Neural cell (in vitro differentiated cells): ENCODE measurements at regions not wholly inside any gene's neighbourhood (a gene's known extent, or its start where the extent isn't known, plus 50 kb on each side); places are given as distances from the start of the nearest gene placed in this dataset.

ENCODE experiments used
- H2AFZ ChIP-seq: fragments of 200-600, 300-800 bp; sonication (generic), shearing (Covaris generic); 2 replicates; pipeline ENCODE4 v1.6.0; 2014; ENCODE audit warnings: low read depth, mild to moderate bottlenecking, antibody characterized with exemption, low read length, moderate library complexity
- H3F3A ChIP-seq: fragments of 200-600 bp; shearing (Covaris generic); 2 replicates; pipeline ENCODE4 v1.6.1; 2016; ENCODE audit warnings: mild to moderate bottlenecking, moderate library complexity, mixed read lengths, antibody characterized with exemption, low read length; ENCODE audit not compliant: insufficient read depth, poor library complexity, severe bottlenecking
- H3K27ac ChIP-seq: fragments of 200-600, 300-800 bp; sonication (generic), shearing (Covaris generic); 2 replicates; pipeline ENCODE4 v1.5.1; 2014; ENCODE audit warnings: mild to moderate bottlenecking, low read length, moderate library complexity
- H3K27me3 ChIP-seq: fragments of 300-800, 200-600 bp; sonication (generic), shearing (Covaris generic); 2 replicates; pipeline ENCODE4 v1.6.0; 2014; ENCODE audit warnings: mild to moderate bottlenecking, low read depth, low read length, moderate library complexity; ENCODE audit not compliant: insufficient read depth
- H3K36me3 ChIP-seq: fragments of 300-800, 200-600 bp; sonication (generic), shearing (Covaris generic); 2 replicates; pipeline ENCODE4 v1.5.1; 2014; ENCODE audit warnings: mild to moderate bottlenecking, antibody characterized with exemption, low read length, moderate library complexity; ENCODE audit not compliant: insufficient read depth
- H3K4me2 ChIP-seq: fragments of 300-800, 200-600 bp; sonication (generic), shearing (Covaris generic); 2 replicates; pipeline ENCODE4 v1.6.0; 2014; ENCODE audit warnings: mild to moderate bottlenecking, low read length
- H3K4me3 ChIP-seq: fragments of 300-800, 200-600 bp; sonication (generic), shearing (Covaris generic); 2 replicates; pipeline ENCODE4 v1.5.1; 2014; ENCODE audit warnings: mild to moderate bottlenecking, low read length, moderate library complexity
- H3K79me2 ChIP-seq: fragments of 200-600 bp; shearing (Covaris generic); replicated peaks from 2 replicates; pipeline ENCODE4 v1.6.0; 2014; ENCODE audit warnings: mild to moderate bottlenecking, low read length, moderate library complexity; ENCODE audit not compliant: insufficient read depth
- H3K9ac ChIP-seq: fragments of 300-800, 200-600 bp; sonication (generic), shearing (Covaris generic); 2 replicates; pipeline ENCODE4 v1.6.1; 2016; ENCODE audit warnings: mild to moderate bottlenecking, low read length, mixed read lengths
- H3K9me2 ChIP-seq: fragments of 200-600 bp; shearing (Covaris generic); 2 replicates; pipeline ENCODE4 v1.6.1; 2016; ENCODE audit warnings: mild to moderate bottlenecking, low read length, mixed read lengths; ENCODE audit not compliant: insufficient read depth
- H3K9me3 ChIP-seq: fragments of 200-600, 300-800 bp; sonication (generic), shearing (Covaris generic); 2 replicates; pipeline ENCODE4 v1.6.1; 2016; ENCODE audit warnings: mild to moderate bottlenecking, mixed run types, low read length, moderate library complexity, mixed read lengths
- H4K20me1 ChIP-seq: fragments of 200-600 bp; shearing (Covaris generic); 2 replicates; pipeline ENCODE4 v1.6.1; 2016; ENCODE audit warnings: mild to moderate bottlenecking, mixed run types; ENCODE audit not compliant: insufficient read depth
- CTCF ChIP-seq: fragments of 450-650 bp; IDR thresholded peaks from 2 replicates; pipeline ENCODE4 v1.5.1; 2014; ENCODE audit warnings: antibody characterized with exemption, mild to moderate bottlenecking, moderate library complexity; ENCODE audit not compliant: poor library complexity, severe bottlenecking
- EP300 ChIP-seq: fragments of 450-650 bp; conservative IDR thresholded peaks from 2 replicates; pipeline ENCODE4 v1.6.1; 2014; ENCODE audit warnings: antibody characterized with exemption, mild to moderate bottlenecking, moderate library complexity; ENCODE audit not compliant: poor library complexity, severe bottlenecking
- EZH2 ChIP-seq: fragments of 200-600, 300-800 bp; shearing (Covaris generic), sonication (generic); IDR thresholded peaks from 2 replicates; pipeline ENCODE4 v1.6.1; 2014; ENCODE audit warnings: antibody characterized with exemption, low read length, borderline replicate concordance, mild to moderate bottlenecking; ENCODE audit not compliant: insufficient read depth, poor library complexity, severe bottlenecking
- MXI1 ChIP-seq: fragments of 450-650 bp; conservative IDR thresholded peaks from 2 replicates; pipeline ENCODE4 v1.6.1; 2014; ENCODE audit warnings: antibody characterized with exemption, mild to moderate bottlenecking; ENCODE audit not compliant: poor library complexity, severe bottlenecking
- POLR2AphosphoS5 ChIP-seq: IDR thresholded peaks from 2 replicates; pipeline ENCODE4 v1.6.1; 2012
- RAD21 ChIP-seq: fragments of 450-650 bp; conservative IDR thresholded peaks from 2 replicates; pipeline ENCODE4 v1.6.1; 2014; ENCODE audit warnings: antibody characterized with exemption, mild to moderate bottlenecking, moderate library complexity
- REST ChIP-seq: IDR thresholded peaks from 2 replicates; pipeline ENCODE4 v1.6.1; 2012; ENCODE audit warnings: borderline replicate concordance
- SMC3 ChIP-seq: fragments of 450-650 bp; conservative IDR thresholded peaks from 2 replicates; pipeline ENCODE4 v1.6.1; 2014; ENCODE audit warnings: antibody characterized with exemption, mild to moderate bottlenecking, moderate library complexity; ENCODE audit not compliant: poor library complexity
- TAF1 ChIP-seq: IDR thresholded peaks from 2 replicates; pipeline ENCODE4 v1.6.1; 2012; ENCODE audit warnings: low read depth

GRCh38 chr9:80841888-80842287 lies 847.5 kb downstream of the TLE1 start:
- no peaks in the 10 kb centered on the region for H3K36me3 ChIP-seq
- no peak overlapping the region for H3K4me3 ChIP-seq
- H3F3A ChIP-seq = no peaks in the 10 kb centered on the region
- no peaks in the 10 kb centered on the region for H3K79me2 ChIP-seq
- TF ChIP-seq CTCF = no peak
- TF ChIP-seq EP300 = no peak
- TF ChIP-seq EZH2 = no peak
- no peak for TF ChIP-seq RAD21
- TF ChIP-seq MXI1 = no peak
- TF ChIP-seq SMC3 = no peak
- TF ChIP-seq REST = no peak
- TF ChIP-seq TAF1 = no peak
- TF ChIP-seq POLR2AphosphoS5 = no peak
- H3K27ac ChIP-seq = no peak overlapping the region
- H3K4me2 ChIP-seq = no peak overlapping the region
- no peaks in the 10 kb centered on the region for H3K9me3 ChIP-seq
- H4K20me1 ChIP-seq = no peaks in the 10 kb centered on the region
- no peaks in the 10 kb centered on the region for H3K9me2 ChIP-seq
- H3K9ac ChIP-seq = no peak overlapping the region
- no peaks in the 10 kb centered on the region for H3K27me3 ChIP-seq
- no peak overlapping the region for H2AFZ ChIP-seq

- H3F3A ChIP-seq = no peaks in the 10 kb centered on the region
- H3K9me3 ChIP-seq = no peaks in the 10 kb centered on the region
- TF ChIP-seq TAF1 = no peak
- no peak for TF ChIP-seq EP300
- TF ChIP-seq CTCF = no peak
- no peak for TF ChIP-seq EZH2
- no peak for TF ChIP-seq SMC3
- TF ChIP-seq POLR2AphosphoS5 = no peak
- no peak for TF ChIP-seq RAD21
- no peak for TF ChIP-seq MXI1
- TF ChIP-seq REST = no peak
Measured at GRCh38 chr9:80839821-80840675, 849.3 kb downstream of the TLE1 start.

More at GRCh38 chr9:80839821-80840675, 849.3 kb downstream of the TLE1 start:
- Histone ChIP-seq H3K27me3 (no peaks in the 10 kb centered on the region), H3K9me2 (no peaks in the 10 kb centered on the region), H3K4me2 (no peak overlapping the region), H3K79me2 (no peaks in the 10 kb centered on the region), H2AFZ (no peak overlapping the region), H3K4me3 (no peak overlapping the region), H3K36me3 (no peaks in the 10 kb centered on the region), H4K20me1 (no peaks in the 10 kb centered on the region), H3K9ac (no peak overlapping the region), H3K27ac (no peak overlapping the region)
